HepG2 (cell line): ENCODE measurements at regions not wholly inside any gene's neighbourhood (a gene's known extent, or its start where the extent isn't known, plus 50 kb on each side); places are given as distances from the start of the nearest gene placed in this dataset.

Experiments
- ATAC-seq: fragments of 200-7000 bp; cut with Tn5 transposase; 3 replicates; pipeline ENCODE4 v1.9.1; 2020; ENCODE audit warnings: mild to moderate bottlenecking, moderate library complexity
- BruUV-seq: library from RNA; stranded (reverse); fragments of 400-500 nt; replicated peaks from 2 replicates; lab custom pipeline; 2021; lab: Mats Ljungman, UMichigan
- CTCF ChIA-PET: fragments of 300-600 bp; formaldehyde crosslinking; extraction: SDS; loops from one replicate; lab custom pipeline; 2021; ENCODE audit warnings: low total read pairs, inconsistent platforms, low intra/inter-chr PET ratio; lab: Yijun Ruan, JAX
- POLR2A ChIA-PET: fragments of 350-600 bp; sonication (Branson Sonifier 250); formaldehyde crosslinking; loops from one replicate; lab custom pipeline; 2020; ENCODE audit warnings: antibody characterized with exemption, inconsistent platforms; lab: Yijun Ruan, JAX
- DNase-seq: peaks from one replicate; pipeline ENCODE4 v3.0.0-alpha.2; 2015; ENCODE audit warnings: low spot score
- FAIRE-seq: peaks from 3 replicates; lab custom pipeline; 2011; peaks lifted over from hg19 to GRCh38; lab: Jason Lieb, UNC
- H2AFZ ChIP-seq: one replicate; pipeline ENCODE4 v1.6.1; 2011; ENCODE audit warnings: low read length, inconsistent platforms
- H3K27ac ChIP-seq: fragments of 300-600 bp; 3 replicates; pipeline ENCODE4 v1.8.0; 2011; ENCODE audit warnings: mixed run types, mild to moderate bottlenecking, mixed read lengths, low read length, inconsistent platforms; ENCODE audit not compliant: insufficient read depth; ENCODE audit errors: extremely low read length
- H3K27me3 ChIP-seq, 2 experiments: fragments of 200-600 bp in 1 of 2; 2 replicates in 1 of 2; 3 replicates in 1 of 2; pipeline versions ENCODE4 v1.6.0 to v1.8.0; 2011; ENCODE audit warnings: low read length in 2 of 2, mild to moderate bottlenecking in 2 of 2, moderate library complexity in 2 of 2, inconsistent platforms in 1 of 2; ENCODE audit not compliant: insufficient read depth in 2 of 2, control insufficient read depth in 1 of 2
- H3K36me3 ChIP-seq, 2 experiments: fragments of 200-600 bp in 1 of 2; replicated peaks in 1 of 2; 2 replicates in 1 of 2; 3 replicates in 1 of 2; pipeline versions ENCODE4 v1.5.1 to v1.8.0; 2011; ENCODE audit warnings: low read length in 2 of 2, inconsistent platforms in 1 of 2; ENCODE audit not compliant: insufficient read depth in 2 of 2, control insufficient read depth in 1 of 2
- H3K4me1 ChIP-seq: 2 replicates; pipeline ENCODE4 v1.5.1; 2012; ENCODE audit warnings: low read length, inconsistent platforms; ENCODE audit not compliant: insufficient read depth
- H3K4me2 ChIP-seq: 2 replicates; pipeline ENCODE4 v1.6.0; 2011; ENCODE audit warnings: low read depth, low read length, inconsistent platforms
- H3K4me3 ChIP-seq, 3 experiments: fragments of 200-600 bp in 1 of 3; sonication (generic), shearing (Covaris generic) in 1 of 3; replicated peaks in 1 of 3; 2 replicates each; pipeline ENCODE4 v1.5.1; 2011 to 2016; ENCODE audit warnings: low read length in 3 of 3, inconsistent platforms in 2 of 3, low read depth in 2 of 3, mild to moderate bottlenecking in 2 of 3, control low read depth in 1 of 3, mixed read lengths in 1 of 3; ENCODE audit not compliant: insufficient read depth in 1 of 3
- H3K79me2 ChIP-seq: one replicate; pipeline ENCODE4 v1.6.1; 2011; ENCODE audit warnings: low read length, inconsistent platforms; ENCODE audit not compliant: insufficient read depth
- H3K9ac ChIP-seq: 2 replicates; pipeline ENCODE4 v1.6.0; 2011; ENCODE audit warnings: mild to moderate bottlenecking, low read depth, low read length, inconsistent platforms; ENCODE audit not compliant: insufficient read depth
- H3K9me3 ChIP-seq: 2 replicates; pipeline ENCODE4 v1.5.1; 2012; ENCODE audit warnings: mild to moderate bottlenecking, low read length
- H4K20me1 ChIP-seq: 2 replicates; pipeline ENCODE4 v1.6.0; 2011; ENCODE audit warnings: inconsistent platforms, mild to moderate bottlenecking, low read length, moderate library complexity; ENCODE audit not compliant: insufficient read depth
- CC2D1A ChIP-seq: sonication (generic); formaldehyde crosslinking; IDR thresholded peaks from 2 replicates; pipeline ENCODE4 v1.8.1; 2023; ENCODE audit warnings: mild to moderate bottlenecking, missing genetic modification reagents
- NFAT5 ChIP-seq: sonication (generic); formaldehyde crosslinking; IDR thresholded peaks from 2 replicates; pipeline ENCODE4 v1.4.0; 2020; ENCODE audit warnings: missing genetic modification reagents
- SMAD9 ChIP-seq: sonication (generic); formaldehyde crosslinking; IDR thresholded peaks from 2 replicates; pipeline ENCODE4 v1.5.1; 2020; ENCODE audit warnings: mild to moderate bottlenecking, missing genetic modification reagents
- ZNF251 ChIP-seq: sonication (generic); formaldehyde crosslinking; IDR thresholded peaks from 2 replicates; pipeline ENCODE4 v1.9.0; 2021; ENCODE audit warnings: mild to moderate bottlenecking, missing genetic modification reagents
- ZNF710 ChIP-seq: sonication (generic); formaldehyde crosslinking; IDR thresholded peaks from 2 replicates; pipeline ENCODE4 v1.5.0; 2020; ENCODE audit warnings: mild to moderate bottlenecking, missing genetic modification reagents, borderline replicate concordance
- in situ Hi-C: cut with HindIII; loops from 2 replicates; pipeline ENCODE4 v1.10.0; 2017; ENCODE audit warnings: low pct_unique_long_range_greater_than_20kb; ENCODE audit not compliant: extremely low pct_ligation_motif_present
- intact Hi-C: fragments of 100-400 bp; cut with micrococcal nuclease; formaldehyde crosslinking; loops from one replicate; pipeline ENCODE4 v1.10.0; 2022; ENCODE audit not compliant: unreplicated experiment

GRCh38 chr4:34512616-34513015, 1731.7 kb downstream of the ARAP2 start:
- Histone ChIP-seq H3K27ac (no peak overlapping the region), H2AFZ (no peak overlapping the region), H3K79me2 (no peaks in the 10 kb centered on the region), H3K36me3 (no peaks in the 10 kb centered on the region), H3K4me3 (no peak overlapping the region), H4K20me1 (no peaks in the 10 kb centered on the region), H3K9ac (no peak overlapping the region)
- no peak for ATAC-seq
- POLR2A ChIA-PET: no interaction called here
- no TSS peak for BruUV-seq
- intact Hi-C loops: no loop called here
- TF ChIP-seq NFAT5 (no peak), SMAD9 (no peak), ZNF251 (no peak), ZNF710 (CRISPR knock-in tag) (no peak), CC2D1A (CRISPR knock-in tag) (no peak)
- TF ChIP-seq, all 625 proteins: peak for 0
- no peaks in the 10 kb centered on the region for H3K27me3 ChIP-seq
- no peak overlapping the region for H3K4me2 ChIP-seq
- FAIRE-seq (no peak), DNase-seq (no peak)
- in situ Hi-C loops: no loop called here
- no peaks in the 10 kb centered on the region for H3K9me3 ChIP-seq
- CTCF ChIA-PET: no interaction called here
- H3K4me1 ChIP-seq: no peaks in the 10 kb centered on the region
